GM10266 (cell line): ENCODE measurements at regions not wholly inside any gene's neighbourhood (a gene's known extent, or its start where the extent isn't known, plus 50 kb on each side); places are given as distances from the start of the nearest gene placed in this dataset.
"Not testable (repeated sequence)": the region's sequence is repeated elsewhere in the genome, so short reads cannot be mapped to it uniquely, and the experiment has no call there.

Source experiments
- DNase-seq: peaks from one replicate; pipeline ENCODE4 v3.0.0; 2012; ENCODE audit errors: extremely low spot score
- CTCF ChIP-seq: IDR thresholded peaks from 2 replicates; pipeline ENCODE4 v1.5.1; 2012; ENCODE audit warnings: mild to moderate bottlenecking, low read depth; ENCODE audit not compliant: control insufficient read depth, insufficient read depth; ENCODE audit errors: missing control alignments

GRCh38 chr2:140117386-140117785 is 1337.2 kb upstream of the NXPH2 start:
- DNase-seq: no peak
- no peak for TF ChIP-seq CTCF

GRCh38 chr2:140108706-140109475 is 1328.7 kb upstream of the NXPH2 start:
- no peak for TF ChIP-seq CTCF
- no peak for DNase-seq

- no peak for DNase-seq
- TF ChIP-seq CTCF: no peak
These were observed 1311.7 kb upstream of the NXPH2 start for GRCh38 chr2:140091926-140092325.

GRCh38 chr2:140086964-140087363 is 1306.8 kb upstream of the NXPH2 start:
- no peak for DNase-seq
- no peak for TF ChIP-seq CTCF

GRCh38 chr2:140085674-140086073 is 1305.5 kb upstream of the NXPH2 start:
- no peak for TF ChIP-seq CTCF
- DNase-seq: no peak

- TF ChIP-seq CTCF: no peak
- DNase-seq: no peak
These were observed 1298.8 kb upstream of the NXPH2 start for GRCh38 chr2:140079038-140079437.

GRCh38 chr2:140076164-140076563 is 1296.0 kb upstream of the NXPH2 start:
- TF ChIP-seq CTCF: no peak
- no peak for DNase-seq

GRCh38 chr2:140073763-140074162 is 1293.6 kb upstream of the NXPH2 start:
- not testable (repeated sequence) for DNase-seq
